ENCODE measurements at regions not wholly inside any gene's neighbourhood (a gene's known extent, or its start where the extent isn't known, plus 50 kb on each side); places are given as distances from the start of the nearest gene placed in this dataset.

GRCh38 chr5:160169326-160169725 lies 50.1 kb upstream of the PWWP2A start:
- 28 to 46% (median 36%) methylated on average over 3 of the region's 3 CpGs for WGBS, 4 donors
- ATAC-seq (peak in 2 of 4 donors; percentile 30 to 40), DNase-seq (peak in 4 of 5 donors; percentile 26 to 45 (median 38))
- intact Hi-C loops (cut with DNase I) = no loop called here
- H3K36me3 ChIP-seq = no peaks in the 10 kb centered on the region
- peak overlapping the region in 11 of 12 donors; percentile 63 to 93 (median 79) for H3K27ac ChIP-seq
- no peaks in the 10 kb centered on the region for H3K27me3 ChIP-seq
- peak overlapping the region in 7 of 12 donors; percentile 5 to 37 (median 19) for H3K4me3 ChIP-seq
- no peaks in the 10 kb centered on the region for H3K9me3 ChIP-seq
- peak in 1 of 2 donors; percentile 29 for TF ChIP-seq POLR2A (IDR thresholded peaks at IDR 0.05)
- TF ChIP-seq CTCF (IDR thresholded peaks at IDR 0.05) = no peak
- peaks cover 0 to 50% (median 33%) of the 10 kb centered on the region in 12 donors for H3K4me1 ChIP-seq
